ENCODE measurements at regions not wholly inside any gene's neighbourhood (a gene's known extent, or its start where the extent isn't known, plus 50 kb on each side); places are given as distances from the start of the nearest gene placed in this dataset.
"Not testable (repeated sequence)": the region's sequence is repeated elsewhere in the genome, so short reads cannot be mapped to it uniquely, and the experiment has no call there.

DNA sequence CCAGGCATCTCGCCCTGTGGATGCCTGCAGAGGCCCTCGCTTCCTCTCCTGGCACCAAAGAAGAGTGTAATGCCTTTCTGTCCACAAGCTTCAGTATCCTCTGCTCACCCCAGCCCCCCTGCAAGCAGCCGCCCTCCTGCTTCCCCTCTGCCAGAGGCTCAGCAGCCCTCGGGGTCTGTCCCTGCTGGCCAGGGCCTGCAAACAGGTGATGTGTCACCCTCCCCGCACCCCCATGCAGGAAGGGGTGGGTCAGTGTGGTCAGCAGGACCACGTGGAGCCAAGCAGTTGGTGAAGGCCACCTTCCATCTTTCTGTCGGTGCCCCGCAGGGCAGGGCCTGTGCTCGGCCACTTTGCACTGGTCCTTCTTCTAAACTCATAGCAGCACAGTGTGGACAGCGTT is 129.9 kb upstream of the CIBAR2 start:
- no peak for DNase-seq (ENCODE audit: low read depth)
- Mint-ChIP-seq H3K9me3 (ENCODE audit: unreplicated experiment) (no peaks in the 10 kb centered on the region), H3K4me3 (ENCODE audit: unreplicated experiment) (no peak overlapping the region), H3K36me3 (ENCODE audit: low read depth, unreplicated experiment) (peaks cover 6% of the 10 kb centered on the region), H3K27ac (ENCODE audit: unreplicated experiment) (no peak overlapping the region), H3K4me1 (ENCODE audit: low read depth, unreplicated experiment) (peaks cover 9% of the 10 kb centered on the region), H3K27me3 (ENCODE audit: low read depth, unreplicated experiment) (no peaks in the 10 kb centered on the region)
- Histone ChIP-seq H3K4me1 (ENCODE audit: insufficient read depth, low read length) (peaks cover 19% of the 10 kb centered on the region), H3K79me2 (ENCODE audit: insufficient read depth, low read length) (peaks cover 6% of the 10 kb centered on the region), H3K9ac (ENCODE audit: low read length) (no peak overlapping the region), H3K4me3 (ENCODE audit: insufficient read depth, low read depth, low read length) (no peak overlapping the region), H3K4me2 (ENCODE audit: low read length) (no peak overlapping the region), H3K27me3 (ENCODE audit: insufficient read depth, low read length) (no peaks in the 10 kb centered on the region), H3K36me3 (ENCODE audit: insufficient read depth, low read length) (no peaks in the 10 kb centered on the region), H3K9me3 (ENCODE audit: insufficient read depth, low read depth, low read length) (no peaks in the 10 kb centered on the region), H4K20me1 (ENCODE audit: insufficient read depth, low read length) (peaks cover 76% of the 10 kb centered on the region), H3K27ac (ENCODE audit: low read depth, low read length) (no peak overlapping the region), H2AFZ (ENCODE audit: low read depth, low read length) (no peak overlapping the region)
- TF ChIP-seq EZH2 (IDR thresholded peaks at IDR 0.05; ENCODE audit: insufficient read depth, low read length), result no peak
- TF ChIP-seq CTCF (IDR thresholded peaks at IDR 0.05; ENCODE audit: insufficient read depth, low read depth, low read length), result no peak
- no peak for FAIRE-seq

- TF ChIP-seq CTCF (IDR thresholded peaks at IDR 0.05; ENCODE audit: insufficient read depth, low read depth, low read length), result no peak
- no peak for TF ChIP-seq EZH2 (IDR thresholded peaks at IDR 0.05; ENCODE audit: insufficient read depth, low read length)
- H3K27ac ChIP-seq (ENCODE audit: low read depth, low read length), result no peak overlapping the region
- no peak overlapping the region for H3K4me3 Mint-ChIP-seq (ENCODE audit: unreplicated experiment)
- DNase-seq (ENCODE audit: low read depth), result no peak
- peaks cover 6% of the 10 kb centered on the region for H3K79me2 ChIP-seq (ENCODE audit: insufficient read depth, low read length)
- H3K9ac ChIP-seq (ENCODE audit: low read length), result no peak overlapping the region
- peaks cover 4% of the 10 kb centered on the region for H3K27me3 Mint-ChIP-seq (ENCODE audit: low read depth, unreplicated experiment)
- no peak overlapping the region for H3K4me3 ChIP-seq (ENCODE audit: insufficient read depth, low read depth, low read length)
- no peak for FAIRE-seq
- no peaks in the 10 kb centered on the region for H3K27me3 ChIP-seq (ENCODE audit: insufficient read depth, low read length)
- peaks cover 88% of the 10 kb centered on the region for H4K20me1 ChIP-seq (ENCODE audit: insufficient read depth, low read length)
- H3K4me1 ChIP-seq (ENCODE audit: insufficient read depth, low read length), result peaks cover 10% of the 10 kb centered on the region
- peaks cover 4% of the 10 kb centered on the region for H3K36me3 Mint-ChIP-seq (ENCODE audit: low read depth, unreplicated experiment)
- H2AFZ ChIP-seq (ENCODE audit: low read depth, low read length), result no peak overlapping the region
- no peak overlapping the region for H3K4me2 ChIP-seq (ENCODE audit: low read length)
- H3K4me1 Mint-ChIP-seq (ENCODE audit: low read depth, unreplicated experiment), result peaks cover 5% of the 10 kb centered on the region
- no peak overlapping the region for H3K27ac Mint-ChIP-seq (ENCODE audit: unreplicated experiment)
- H3K9me3 Mint-ChIP-seq (ENCODE audit: unreplicated experiment), result no peaks in the 10 kb centered on the region
- H3K36me3 ChIP-seq (ENCODE audit: insufficient read depth, low read length), result no peaks in the 10 kb centered on the region
- H3K9me3 ChIP-seq (ENCODE audit: insufficient read depth, low read depth, low read length), result no peaks in the 10 kb centered on the region
Measured at GRCh38 chr16:85243308-85243707, 131.0 kb upstream of the CIBAR2 start.

DNA sequence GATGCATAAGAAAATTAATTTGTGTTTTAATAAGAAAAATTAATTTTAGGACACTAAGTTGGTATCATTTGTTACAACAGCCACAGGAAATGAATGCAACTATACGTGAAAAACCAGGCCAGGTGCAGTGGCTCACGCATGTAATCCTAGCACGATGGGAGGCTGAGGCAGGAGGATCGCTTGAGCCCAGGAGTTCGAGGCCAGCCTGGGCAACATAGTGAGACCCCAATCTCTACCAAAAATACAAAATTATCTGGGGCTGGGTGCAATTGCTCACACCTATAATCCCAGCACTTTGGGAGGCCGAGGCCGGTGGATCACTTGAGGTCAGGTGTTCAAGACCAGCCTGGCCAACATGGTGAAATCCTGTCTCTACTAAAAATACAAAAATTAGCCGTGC is 132.2 kb upstream of the CIBAR2 start:
- not testable (repeated sequence) for H3K79me2 ChIP-seq (ENCODE audit: insufficient read depth, low read length); H3K36me3 Mint-ChIP-seq (ENCODE audit: low read depth, unreplicated experiment)

More for the DNA sequence above, 132.2 kb upstream of the CIBAR2 start:
- not testable (repeated sequence) for H3K36me3 ChIP-seq (ENCODE audit: insufficient read depth, low read length); H2AFZ ChIP-seq (ENCODE audit: low read depth, low read length); FAIRE-seq; H3K9ac ChIP-seq (ENCODE audit: low read length); H3K9me3 Mint-ChIP-seq (ENCODE audit: unreplicated experiment); H3K4me1 ChIP-seq (ENCODE audit: insufficient read depth, low read length); H3K4me3 Mint-ChIP-seq (ENCODE audit: unreplicated experiment); H3K4me2 ChIP-seq (ENCODE audit: low read length); H3K4me3 ChIP-seq (ENCODE audit: insufficient read depth, low read depth, low read length); H3K9me3 ChIP-seq (ENCODE audit: insufficient read depth, low read depth, low read length); H3K27me3 ChIP-seq (ENCODE audit: insufficient read depth, low read length); DNase-seq (ENCODE audit: low read depth); H3K4me1 Mint-ChIP-seq (ENCODE audit: low read depth, unreplicated experiment); H3K27ac Mint-ChIP-seq (ENCODE audit: unreplicated experiment); H3K27ac ChIP-seq (ENCODE audit: low read depth, low read length)
- peaks cover 90% of the 10 kb centered on the region for H4K20me1 ChIP-seq (ENCODE audit: insufficient read depth, low read length)
- H3K27me3 Mint-ChIP-seq (ENCODE audit: low read depth, unreplicated experiment), result peaks cover 11% of the 10 kb centered on the region
